HEK293T (cell line): ENCODE measurements at regions not wholly inside any gene's neighbourhood (a gene's known extent, or its start where the extent isn't known, plus 50 kb on each side); places are given as distances from the start of the nearest gene placed in this dataset.

Experiments
- CTCF ChIA-PET: fragments of 350-600 bp; formaldehyde crosslinking; extraction: SDS; loops from one replicate; lab custom pipeline; 2021; ENCODE audit warnings: antibody characterized with exemption, inconsistent platforms; lab: Yijun Ruan, JAX
- POLR2A ChIA-PET: fragments of 350-600 bp; formaldehyde crosslinking; extraction: SDS; loops from one replicate; lab custom pipeline; 2020; ENCODE audit warnings: antibody characterized with exemption, inconsistent platforms; lab: Yijun Ruan, JAX
- DNase-seq: peaks from one replicate; pipeline ENCODE4 v3.0.0; 2012; ENCODE audit warnings: mixed read lengths; ENCODE audit errors: extremely low spot score
- ARNT ChIP-seq: fragments of 450-650 bp; IDR thresholded peaks from 2 replicates; pipeline ENCODE4 v1.6.1; 2017; ENCODE audit warnings: mild to moderate bottlenecking
- BHLHE40 ChIP-seq: fragments of 450-650 bp; IDR thresholded peaks from 2 replicates; pipeline ENCODE4 v1.6.1; 2016; ENCODE audit warnings: mild to moderate bottlenecking, moderate library complexity, borderline replicate concordance
- CTBP1 ChIP-seq: fragments of 450-650 bp; IDR thresholded peaks from 2 replicates; pipeline ENCODE4 v1.6.1; 2016; ENCODE audit warnings: borderline replicate concordance
- ELF4 ChIP-seq: fragments of 450-650 bp; IDR thresholded peaks from 2 replicates; pipeline ENCODE4 v1.6.1; 2017; ENCODE audit warnings: antibody characterized with exemption
- FOXA1 ChIP-seq: fragments of 450-650 bp; IDR thresholded peaks from 2 replicates; pipeline ENCODE4 v1.6.1; 2016; ENCODE audit warnings: mild to moderate bottlenecking
- FOXK2 ChIP-seq: fragments of 450-650 bp; IDR thresholded peaks from 2 replicates; pipeline ENCODE4 v1.6.1; 2016; ENCODE audit warnings: mild to moderate bottlenecking
- FOXM1 ChIP-seq: fragments of 450-650 bp; IDR thresholded peaks from 2 replicates; pipeline ENCODE4 v1.6.1; 2017; ENCODE audit warnings: mild to moderate bottlenecking, borderline replicate concordance
- HDGF ChIP-seq: fragments of 450-650 bp; IDR thresholded peaks from 2 replicates; pipeline ENCODE4 v1.6.1; 2017; ENCODE audit warnings: antibody characterized with exemption, borderline replicate concordance
- L3MBTL2 ChIP-seq: fragments of 450-650 bp; conservative IDR thresholded peaks from 2 replicates; pipeline ENCODE4 v1.6.1; 2016; ENCODE audit warnings: mild to moderate bottlenecking
- LEF1 ChIP-seq: fragments of 450-650 bp; IDR thresholded peaks from 2 replicates; pipeline ENCODE4 v1.6.1; 2017; ENCODE audit warnings: mild to moderate bottlenecking, borderline replicate concordance
- NFRKB ChIP-seq: fragments of 450-650 bp; IDR thresholded peaks from 2 replicates; pipeline ENCODE4 v1.6.1; 2016; ENCODE audit warnings: mild to moderate bottlenecking, moderate library complexity
- SP1 ChIP-seq: fragments of 450-650 bp; IDR thresholded peaks from 2 replicates; pipeline ENCODE4 v1.6.1; 2017
- SUZ12 ChIP-seq: fragments of 450-650 bp; IDR thresholded peaks from 2 replicates; pipeline ENCODE4 v1.6.1; 2016; ENCODE audit warnings: mild to moderate bottlenecking
- TARDBP ChIP-seq: fragments of 450-650 bp; IDR thresholded peaks from 2 replicates; pipeline ENCODE4 v1.6.1; 2016
- ZNF384 ChIP-seq: fragments of 450-650 bp; IDR thresholded peaks from 2 replicates; pipeline ENCODE4 v1.6.1; 2016
- TF ChIP-seq, protein P1 (sequence below): fragments of 450-650 bp; IDR thresholded peaks from 2 replicates; pipeline ENCODE4 v1.6.1; 2016

DNA sequence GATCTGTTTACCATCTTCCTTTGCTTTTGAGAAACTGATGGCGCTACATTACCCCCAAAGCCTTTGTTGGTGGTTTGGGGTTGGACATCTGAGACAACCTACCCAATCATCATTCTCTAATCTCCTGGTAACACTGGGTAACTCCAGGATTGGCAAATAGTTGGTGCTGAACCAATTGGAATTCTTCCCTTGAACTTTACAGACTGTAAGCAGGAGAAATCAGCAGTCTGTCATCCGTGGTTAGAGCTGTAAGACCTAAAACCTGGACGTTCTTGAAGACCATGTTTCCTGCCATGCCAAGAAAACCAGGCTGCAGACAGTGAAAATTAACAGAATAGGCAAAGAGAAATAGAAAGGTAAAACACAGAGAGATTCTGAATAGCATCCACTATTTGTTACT, 398.8 kb upstream of the SALL1 start:
- CTCF ChIA-PET, result no interaction called here
- no peak for DNase-seq
- POLR2A ChIA-PET, result no interaction called here
- TF ChIP-seq SUZ12 (no peak), BHLHE40 (no peak), TARDBP (no peak), FOXA1 (no peak)

DNA sequence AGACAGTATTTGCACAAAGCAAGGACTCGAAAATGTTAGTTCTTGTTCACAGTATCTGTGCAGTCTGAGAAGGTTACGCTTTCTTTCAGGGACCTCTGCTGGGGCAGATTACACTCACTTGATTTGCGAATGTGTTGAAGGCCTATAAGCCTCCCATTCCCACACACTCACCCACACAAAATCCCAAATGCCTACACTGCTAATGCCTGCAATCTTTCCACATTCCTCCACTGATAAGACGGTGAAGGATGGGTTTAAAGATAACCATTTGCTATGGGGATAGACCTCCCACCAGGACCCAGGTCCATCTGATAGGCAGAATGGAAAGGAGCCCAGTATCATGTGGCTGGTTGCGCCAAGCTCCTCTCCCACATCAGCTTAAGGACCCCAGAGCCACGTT, 394.9 kb upstream of the SALL1 start:
- DNase-seq, result no peak
- TF ChIP-seq, protein P1, sequence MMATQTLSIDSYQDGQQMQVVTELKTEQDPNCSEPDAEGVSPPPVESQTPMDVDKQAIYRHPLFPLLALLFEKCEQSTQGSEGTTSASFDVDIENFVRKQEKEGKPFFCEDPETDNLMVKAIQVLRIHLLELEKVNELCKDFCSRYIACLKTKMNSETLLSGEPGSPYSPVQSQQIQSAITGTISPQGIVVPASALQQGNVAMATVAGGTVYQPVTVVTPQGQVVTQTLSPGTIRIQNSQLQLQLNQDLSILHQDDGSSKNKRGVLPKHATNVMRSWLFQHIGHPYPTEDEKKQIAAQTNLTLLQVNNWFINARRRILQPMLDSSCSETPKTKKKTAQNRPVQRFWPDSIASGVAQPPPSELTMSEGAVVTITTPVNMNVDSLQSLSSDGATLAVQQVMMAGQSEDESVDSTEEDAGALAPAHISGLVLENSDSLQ, result no peak
- TF ChIP-seq ZNF384 (no peak), SP1 (no peak), SUZ12 (no peak), TARDBP (no peak), FOXA1 (no peak), NFRKB (no peak), CTBP1 (no peak), ARNT (no peak), HDGF (no peak), FOXK2 (no peak), L3MBTL2 (no peak), BHLHE40 (no peak), ELF4 (no peak)
- ChIA-PET POLR2A (no interaction called here), CTCF (no interaction called here)

DNA sequence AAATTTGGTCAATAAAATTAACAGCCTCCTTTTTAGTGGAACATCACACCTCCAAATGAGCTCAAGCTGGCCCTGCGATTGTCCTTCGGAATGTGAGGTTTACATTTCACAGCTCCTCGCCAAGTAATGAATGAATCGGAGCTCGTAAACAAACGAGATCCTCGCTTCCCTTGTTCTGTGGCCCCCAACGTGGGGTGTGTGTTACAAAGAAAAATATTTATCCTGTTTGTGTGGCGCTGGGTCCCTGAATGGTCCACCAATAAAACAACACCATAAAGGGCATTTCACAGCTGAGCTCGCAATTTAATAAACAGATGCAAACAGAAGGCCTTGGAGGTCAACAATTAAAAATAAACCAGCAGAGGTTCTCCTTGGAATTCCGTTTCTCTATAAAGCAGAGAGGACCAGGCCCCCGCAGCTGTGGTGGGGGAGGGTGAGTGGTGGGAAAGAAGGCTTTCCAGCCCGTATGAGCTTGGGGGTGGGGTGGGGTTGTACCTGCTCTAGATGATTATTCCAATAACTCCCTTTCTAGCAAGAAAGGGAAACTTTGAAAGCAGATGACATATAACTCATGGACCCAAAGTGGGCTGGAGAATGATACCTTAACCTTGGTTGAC, 393.9 kb upstream of the SALL1 start:
- TF ChIP-seq, protein P1, result no peak
- TF ChIP-seq FOXM1, result no peak
- POLR2A ChIA-PET, result interaction anchor here (0.7 to 1.4 kb wide), 3 partner anchors 10 to 20 kb away, joined by 4 to 6 read pairs (median 4); no protein-coding TSS in a partner anchor
- CTCF ChIA-PET, result interaction anchor here (0.7 kb wide), 1 partner anchor 12 kb away, joined by 3 read pairs; no protein-coding TSS in a partner anchor
- no peak for DNase-seq

DNA sequence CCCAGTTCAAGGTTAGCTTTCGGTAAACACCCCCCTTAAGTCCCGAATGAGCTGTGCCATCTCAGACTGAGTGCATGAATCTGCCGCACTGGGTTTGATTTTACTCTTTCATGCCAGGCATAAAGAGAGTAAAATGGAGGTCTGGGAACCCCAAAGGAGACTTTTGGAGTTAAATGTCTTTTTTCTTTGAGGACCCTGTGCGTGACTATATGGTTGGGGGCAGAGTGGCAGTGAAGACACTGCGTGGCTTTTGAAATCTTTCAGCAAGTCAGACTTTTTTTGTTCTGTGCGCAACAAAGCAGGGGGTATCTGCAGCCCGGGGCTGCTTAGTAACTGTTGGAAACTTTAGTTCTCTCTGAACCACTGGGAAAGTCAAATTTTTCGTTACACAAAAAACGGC, 392.9 kb upstream of the SALL1 start:
- ChIA-PET CTCF (no interaction called here), POLR2A (interaction anchor here (1.0 to 1.4 kb wide), 2 partner anchors 11 to 13 kb away, joined by 4 to 6 read pairs; no protein-coding TSS in a partner anchor)
- TF ChIP-seq NFRKB, result no peak
- TF ChIP-seq BHLHE40, result no peak
- TF ChIP-seq L3MBTL2, result no peak
- no peak for TF ChIP-seq SP1
- TF ChIP-seq TARDBP, result no peak
- TF ChIP-seq CTBP1, result no peak
- TF ChIP-seq, protein P1, result no peak
- TF ChIP-seq ELF4, result no peak
- TF ChIP-seq FOXM1, result no peak
- no peak for TF ChIP-seq ZNF384
- TF ChIP-seq ARNT, result no peak
- no peak for TF ChIP-seq HDGF
- no peak for TF ChIP-seq LEF1
- no peak for TF ChIP-seq SUZ12
- no peak for TF ChIP-seq FOXA1
- no peak for TF ChIP-seq FOXK2
- no peak for DNase-seq

DNA sequence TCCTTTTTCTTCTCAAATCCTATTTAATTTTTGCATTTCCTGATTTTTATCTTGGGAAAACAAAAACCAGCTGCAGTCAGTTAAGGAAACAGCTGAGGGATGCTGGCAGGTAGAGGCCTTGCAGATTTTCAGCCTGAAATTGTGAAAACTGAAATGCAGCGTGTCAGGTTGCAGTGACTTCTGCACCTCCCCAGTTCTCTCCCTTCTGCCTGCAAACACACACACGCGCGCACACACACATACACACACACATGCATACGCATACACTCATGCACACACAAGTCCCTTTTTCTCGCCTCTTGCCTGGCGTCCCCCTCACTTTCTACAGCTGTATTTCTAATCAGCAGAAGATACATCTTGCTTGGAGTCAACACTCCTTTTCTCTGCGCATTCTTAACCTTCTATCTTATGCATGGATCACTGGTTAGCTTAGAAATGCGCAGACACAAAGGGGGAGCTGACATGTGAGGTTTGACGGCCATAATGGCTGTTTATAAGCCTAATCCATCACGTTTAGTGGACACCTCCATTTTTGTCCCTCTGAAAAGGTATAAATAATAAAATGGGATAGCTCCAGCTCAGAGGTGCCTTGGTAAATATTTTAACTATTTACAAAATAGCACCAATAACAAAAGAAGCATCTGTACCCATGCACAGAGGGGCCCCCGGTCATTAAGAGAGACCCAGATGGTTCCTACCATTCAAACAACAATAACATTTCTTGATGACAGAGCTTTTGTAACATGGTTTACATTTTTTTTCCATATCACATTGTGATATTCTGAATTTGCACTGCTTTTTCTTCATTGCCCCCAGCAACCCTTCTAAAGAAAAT, 392.1 kb upstream of the SALL1 start:
- no peak for DNase-seq
- TF ChIP-seq BHLHE40, result no peak
- TF ChIP-seq, protein P1, result no peak
- no peak for TF ChIP-seq FOXA1
- TF ChIP-seq L3MBTL2, result no peak
- no peak for TF ChIP-seq FOXK2
- no peak for TF ChIP-seq SP1
- TF ChIP-seq CTBP1, result no peak
- TF ChIP-seq ARNT, result no peak
- no peak for TF ChIP-seq ELF4
- TF ChIP-seq SUZ12, result no peak
- no peak for TF ChIP-seq TARDBP
- TF ChIP-seq ZNF384, result no peak
- no peak for TF ChIP-seq NFRKB
- CTCF ChIA-PET, result no interaction called here
- POLR2A ChIA-PET, result no interaction called here

DNA sequence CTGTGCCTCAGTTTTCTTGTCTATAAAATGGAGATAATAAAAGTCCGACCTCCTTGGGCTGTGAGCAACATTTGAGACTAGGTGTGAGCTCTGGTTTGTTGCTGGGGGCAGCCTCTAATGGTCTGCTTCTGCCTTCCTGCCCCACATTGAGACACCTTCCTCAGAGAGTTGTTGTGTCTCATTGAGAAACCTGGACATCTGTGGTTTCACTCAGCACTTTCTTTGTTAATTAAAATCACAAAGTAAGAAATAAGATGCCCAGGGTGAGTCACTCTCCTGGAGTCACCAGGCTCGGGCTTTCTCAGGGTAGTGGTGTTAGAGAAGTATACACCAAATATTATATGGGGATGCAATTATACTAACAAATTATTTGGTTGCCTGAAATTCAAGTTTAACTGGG, 389.2 kb upstream of the SALL1 start:
- POLR2A ChIA-PET, result no interaction called here
- no peak for DNase-seq
- CTCF ChIA-PET, result no interaction called here

More for the DNA sequence above, 389.2 kb upstream of the SALL1 start:
- no peak for TF ChIP-seq FOXM1
- TF ChIP-seq L3MBTL2, result no peak
- TF ChIP-seq ZNF384, result no peak
- no peak for TF ChIP-seq FOXA1
- no peak for TF ChIP-seq FOXK2
- no peak for TF ChIP-seq SP1
- no peak for TF ChIP-seq CTBP1
- no peak for TF ChIP-seq ELF4
- TF ChIP-seq, protein P1, result no peak
- TF ChIP-seq HDGF, result no peak
- TF ChIP-seq SUZ12, result no peak
- no peak for TF ChIP-seq LEF1
- no peak for TF ChIP-seq TARDBP
- no peak for TF ChIP-seq NFRKB
- TF ChIP-seq ARNT, result no peak
- TF ChIP-seq BHLHE40, result no peak
